Endothelial cell (in vitro differentiated cells): ENCODE measurements at regions not wholly inside any gene's neighbourhood (a gene's known extent, or its start where the extent isn't known, plus 50 kb on each side); places are given as distances from the start of the nearest gene placed in this dataset.

Experiments
- DNase-seq: peaks from one replicate; pipeline ENCODE4 v3.0.0; 2021; ENCODE audit warnings: low spot score
- H3K27ac Mint-ChIP-seq: one replicate; pipeline ENCODE4 v1.8.0; 2021; ENCODE audit warnings: mixed read lengths, inconsistent platforms; ENCODE audit not compliant: unreplicated experiment
- H3K27me3 Mint-ChIP-seq: one replicate; pipeline ENCODE4 v1.8.0; 2021; ENCODE audit warnings: mild to moderate bottlenecking, moderate library complexity, mixed read lengths, inconsistent platforms; ENCODE audit not compliant: unreplicated experiment
- H3K36me3 Mint-ChIP-seq: one replicate; pipeline ENCODE4 v1.8.0; 2021; ENCODE audit warnings: mild to moderate bottlenecking, low read depth, mixed read lengths, inconsistent platforms; ENCODE audit not compliant: unreplicated experiment
- H3K4me1 Mint-ChIP-seq: one replicate; pipeline ENCODE4 v1.8.0; 2021; ENCODE audit warnings: mild to moderate bottlenecking, mixed read lengths, inconsistent platforms; ENCODE audit not compliant: unreplicated experiment
- H3K4me3 Mint-ChIP-seq: one replicate; pipeline ENCODE4 v1.8.0; 2021; ENCODE audit warnings: mild to moderate bottlenecking, mixed read lengths, inconsistent platforms; ENCODE audit not compliant: unreplicated experiment
- H3K9me3 Mint-ChIP-seq: one replicate; pipeline ENCODE4 v1.8.0; 2021; ENCODE audit warnings: mixed read lengths, inconsistent platforms; ENCODE audit not compliant: unreplicated experiment
- CTCF ChIP-seq: fragments of 200-600 bp; sonication (generic); IDR thresholded peaks from one replicate; pipeline ENCODE4 v1.5.0; 2021; ENCODE audit warnings: antibody characterized with exemption; ENCODE audit not compliant: unreplicated experiment

- H3K4me3 Mint-ChIP-seq = no peak overlapping the region
- no peaks in the 10 kb centered on the region for H3K27me3 Mint-ChIP-seq
- H3K27ac Mint-ChIP-seq = no peak overlapping the region
- no peak for TF ChIP-seq CTCF
- DNase-seq = no peak
- H3K9me3 Mint-ChIP-seq = no peaks in the 10 kb centered on the region
- H3K4me1 Mint-ChIP-seq = no peaks in the 10 kb centered on the region
- no peaks in the 10 kb centered on the region for H3K36me3 Mint-ChIP-seq
Observed at GRCh38 chr1:78437941-78438340, 52.8 kb upstream of the PTGFR start.

- Mint-ChIP-seq H3K27ac (no peak overlapping the region), H3K9me3 (no peaks in the 10 kb centered on the region), H3K4me1 (no peaks in the 10 kb centered on the region), H3K27me3 (no peaks in the 10 kb centered on the region), H3K36me3 (no peaks in the 10 kb centered on the region), H3K4me3 (no peak overlapping the region)
- DNase-seq = no peak
- no peak for TF ChIP-seq CTCF
Observed at GRCh38 chr1:78440381-78440793, 50.4 kb upstream of the PTGFR start.
